Fibroblast of pulmonary artery (primary cell): ENCODE measurements at regions not wholly inside any gene's neighbourhood (a gene's known extent, or its start where the extent isn't known, plus 50 kb on each side); places are given as distances from the start of the nearest gene placed in this dataset.

Experiments used
- DNase-seq: peaks from one replicate; pipeline ENCODE4 v3.0.0-alpha.2; 2010; ENCODE audit warnings: low read depth
- H3K4me3 ChIP-seq: replicated peaks from 2 replicates; pipeline ENCODE4 v1.5.1; 2011; ENCODE audit warnings: low read depth, mild to moderate bottlenecking, control low read depth, low read length, moderate library complexity
- TF ChIP-seq, protein P1 (sequence below): IDR thresholded peaks from 2 replicates; pipeline ENCODE4 v1.5.1; 2011; ENCODE audit warnings: mild to moderate bottlenecking, control low read depth, low read length, inconsistent platforms; ENCODE audit errors: missing control alignments

DNA sequence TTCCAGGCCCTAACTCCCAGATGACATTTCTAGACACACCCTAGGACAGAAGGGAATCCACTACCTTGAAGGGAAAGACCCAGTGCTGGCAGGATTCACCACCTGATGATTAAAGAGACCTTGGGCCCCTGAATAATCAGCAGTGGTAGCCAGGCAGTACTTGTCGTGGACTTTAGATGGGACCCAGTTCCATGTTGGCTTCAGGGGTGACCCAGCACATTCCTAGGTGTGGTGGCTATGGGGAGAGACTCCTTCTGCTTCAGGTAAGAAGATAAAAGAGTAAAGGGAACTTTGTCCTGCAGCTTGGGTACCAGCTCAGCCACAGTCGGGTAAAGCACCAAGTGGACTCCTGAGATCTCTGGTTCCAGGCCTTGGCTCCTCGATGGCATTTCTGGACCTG is 131.8 kb upstream of the S100G start:
- H3K4me3 ChIP-seq: no peak overlapping the region
- TF ChIP-seq, protein P1, sequence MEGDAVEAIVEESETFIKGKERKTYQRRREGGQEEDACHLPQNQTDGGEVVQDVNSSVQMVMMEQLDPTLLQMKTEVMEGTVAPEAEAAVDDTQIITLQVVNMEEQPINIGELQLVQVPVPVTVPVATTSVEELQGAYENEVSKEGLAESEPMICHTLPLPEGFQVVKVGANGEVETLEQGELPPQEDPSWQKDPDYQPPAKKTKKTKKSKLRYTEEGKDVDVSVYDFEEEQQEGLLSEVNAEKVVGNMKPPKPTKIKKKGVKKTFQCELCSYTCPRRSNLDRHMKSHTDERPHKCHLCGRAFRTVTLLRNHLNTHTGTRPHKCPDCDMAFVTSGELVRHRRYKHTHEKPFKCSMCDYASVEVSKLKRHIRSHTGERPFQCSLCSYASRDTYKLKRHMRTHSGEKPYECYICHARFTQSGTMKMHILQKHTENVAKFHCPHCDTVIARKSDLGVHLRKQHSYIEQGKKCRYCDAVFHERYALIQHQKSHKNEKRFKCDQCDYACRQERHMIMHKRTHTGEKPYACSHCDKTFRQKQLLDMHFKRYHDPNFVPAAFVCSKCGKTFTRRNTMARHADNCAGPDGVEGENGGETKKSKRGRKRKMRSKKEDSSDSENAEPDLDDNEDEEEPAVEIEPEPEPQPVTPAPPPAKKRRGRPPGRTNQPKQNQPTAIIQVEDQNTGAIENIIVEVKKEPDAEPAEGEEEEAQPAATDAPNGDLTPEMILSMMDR: no peak
- DNase-seq: no peak

DNA sequence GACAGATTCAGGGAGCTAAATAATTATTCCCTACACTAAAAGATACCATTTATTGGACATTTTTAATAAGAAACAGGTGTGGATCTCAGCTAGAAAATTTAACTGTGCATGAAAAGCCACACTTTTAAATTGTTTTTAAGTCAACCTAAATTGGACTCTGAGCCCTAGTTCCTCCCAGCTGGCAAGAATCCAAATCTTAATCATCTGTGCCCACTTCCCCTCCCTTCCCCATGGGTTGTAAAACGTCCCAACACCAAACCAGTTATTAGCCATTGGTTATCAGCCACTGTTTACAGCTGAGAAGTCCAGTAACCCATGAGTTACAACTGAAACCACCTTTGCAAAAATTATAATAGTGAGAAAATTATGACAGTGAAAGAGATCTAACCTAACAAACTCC is 125.6 kb upstream of the S100G start:
- no peak overlapping the region for H3K4me3 ChIP-seq
- DNase-seq: no peak
- TF ChIP-seq, protein P1: no peak

DNA sequence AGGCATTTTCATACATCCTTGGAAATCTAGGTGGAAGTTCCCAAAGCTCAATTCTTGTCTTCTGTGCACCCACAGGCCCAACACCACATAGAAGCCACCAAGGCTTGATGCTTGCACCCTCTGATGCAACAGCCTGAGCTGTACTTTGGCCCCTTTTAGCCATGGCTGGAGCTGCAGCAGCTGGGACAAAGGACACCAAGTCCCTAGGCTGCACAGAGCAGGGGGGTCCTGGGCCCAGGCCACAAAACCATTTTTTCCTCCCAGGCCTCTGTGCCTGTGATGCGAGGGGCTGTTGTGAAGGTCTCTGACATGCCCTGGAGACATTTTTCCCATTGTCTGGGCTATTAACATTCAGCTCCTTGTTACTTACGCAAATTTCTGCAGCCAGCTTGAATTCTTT is 124.0 kb upstream of the S100G start:
- no peak overlapping the region for H3K4me3 ChIP-seq
- TF ChIP-seq, protein P1: no peak
- DNase-seq: no peak

DNA sequence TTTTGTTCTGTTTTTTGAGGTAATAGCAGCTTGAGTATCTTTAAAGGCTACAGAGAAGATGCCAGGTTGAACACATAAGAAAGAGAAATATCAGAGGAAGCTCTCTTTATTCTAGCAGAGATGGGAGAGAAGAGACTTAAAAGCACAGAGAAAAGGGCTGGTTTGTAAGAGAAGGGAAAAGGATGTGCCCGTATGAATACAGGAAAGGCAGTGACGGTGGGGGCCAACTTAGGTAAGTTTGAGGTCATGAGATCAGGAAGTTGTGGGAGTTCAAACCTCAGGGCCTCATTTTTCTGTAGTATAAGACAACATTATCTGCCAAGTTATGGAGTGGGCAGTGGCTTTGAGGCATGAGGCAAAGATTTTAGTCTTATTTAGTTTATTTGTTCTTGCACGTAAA is 121.3 kb upstream of the S100G start:
- TF ChIP-seq, protein P1: no peak
- H3K4me3 ChIP-seq: no peak overlapping the region
- DNase-seq: no peak
